ENCODE measurements at regions not wholly inside any gene's neighbourhood (a gene's known extent, or its start where the extent isn't known, plus 50 kb on each side); places are given as distances from the start of the nearest gene placed in this dataset.
"Not testable (repeated sequence)": the region's sequence is repeated elsewhere in the genome, so short reads cannot be mapped to it uniquely, and the experiment has no call there.

GRCh38 chr20:47906348-47906660, 121.0 kb upstream of the SULF2 start:
- H3K27ac ChIP-seq, result no peak overlapping the region
- TF ChIP-seq CTCF (conservative IDR thresholded peaks at IDR 0.05) (no peak), ZFX (IDR thresholded peaks at IDR 0.05) (no peak)

- TF ChIP-seq ZFX (IDR thresholded peaks at IDR 0.05), result no peak
- TF ChIP-seq CTCF (conservative IDR thresholded peaks at IDR 0.05), result no peak
- H3K27ac ChIP-seq, result no peak overlapping the region
Observed at GRCh38 chr20:47905628-47906347, 120.5 kb upstream of the SULF2 start.

GRCh38 chr20:47903009-47903408, 117.7 kb upstream of the SULF2 start:
- not testable (repeated sequence) for H3K27ac ChIP-seq

- not testable (repeated sequence) for H3K27ac ChIP-seq
Observed at GRCh38 chr20:47899313-47899712, 114.0 kb upstream of the SULF2 start.

- H3K27ac ChIP-seq, result no peak overlapping the region
- TF ChIP-seq CTCF (conservative IDR thresholded peaks at IDR 0.05), result no peak
- no peak for TF ChIP-seq ZFX (IDR thresholded peaks at IDR 0.05)
Observed at GRCh38 chr20:47897461-47897860, 112.2 kb upstream of the SULF2 start.

- not testable (repeated sequence) for H3K27ac ChIP-seq
Observed at GRCh38 chr20:47892681-47893080, 107.4 kb upstream of the SULF2 start.

GRCh38 chr20:47890708-47891107, 105.4 kb upstream of the SULF2 start:
- not testable (repeated sequence) for H3K27ac ChIP-seq

GRCh38 chr20:47889751-47890150, 104.5 kb upstream of the SULF2 start:
- not testable (repeated sequence) for H3K27ac ChIP-seq

- no peak for TF ChIP-seq ZFX (IDR thresholded peaks at IDR 0.05)
- no peak for TF ChIP-seq CTCF (conservative IDR thresholded peaks at IDR 0.05)
- H3K27ac ChIP-seq, result no peak overlapping the region
Observed at GRCh38 chr20:47888351-47888750, 103.1 kb upstream of the SULF2 start.

- H3K27ac ChIP-seq, result no peak overlapping the region
- TF ChIP-seq CTCF (conservative IDR thresholded peaks at IDR 0.05) (no peak), ZFX (IDR thresholded peaks at IDR 0.05) (no peak)
Observed at GRCh38 chr20:47887477-47888080, 102.3 kb upstream of the SULF2 start.

Measured in C4-2B (cell line).